OCI-LY3 (cell line): ENCODE measurements at regions not wholly inside any gene's neighbourhood (a gene's known extent, or its start where the extent isn't known, plus 50 kb on each side); places are given as distances from the start of the nearest gene placed in this dataset.

Experiments
- H2AFZ ChIP-seq: fragments of 200-600, 300-600 bp; shearing (Covaris generic); 2 replicates; pipeline ENCODE4 v1.6.0; 2014; ENCODE audit warnings: antibody characterized with exemption, low read depth, low read length
- H3K27ac ChIP-seq: fragments of 200-600, 300-600 bp; sonication (generic); 2 replicates; pipeline ENCODE4 v1.5.1; 2014; ENCODE audit warnings: mild to moderate bottlenecking, low read length, moderate library complexity, mixed read lengths
- H3K27me3 ChIP-seq: fragments of 200-600, 300-600 bp; sonication (generic); 2 replicates; pipeline ENCODE4 v1.6.1; 2014; ENCODE audit warnings: low read depth, low read length, mixed read lengths
- H3K36me3 ChIP-seq: fragments of 200-600, 300-600 bp; sonication (generic); replicated peaks from 2 replicates; pipeline ENCODE3; 2014; ENCODE audit warnings: low read depth, low read length, mixed read lengths
- H3K4me1 ChIP-seq: fragments of 300-600, 200-600 bp; sonication (generic); 2 replicates; pipeline ENCODE4 v1.6.1; 2014; ENCODE audit warnings: low read length, mixed read lengths
- H3K4me2 ChIP-seq: fragments of 200-600, 300-600 bp; sonication (generic); 2 replicates; pipeline ENCODE4 v1.6.1; 2014; ENCODE audit warnings: low read length, mixed read lengths
- H3K4me3 ChIP-seq: fragments of 300-600, 200-600 bp; sonication (generic); 2 replicates; pipeline ENCODE4 v1.5.1; 2014; ENCODE audit warnings: antibody characterized with exemption, mild to moderate bottlenecking, low read length, moderate library complexity
- H3K79me2 ChIP-seq: fragments of 300-600, 200-600 bp; shearing (Covaris generic); 2 replicates; pipeline ENCODE4 v1.6.1; 2014; ENCODE audit warnings: mild to moderate bottlenecking, low read length, mixed read lengths
- H3K9ac ChIP-seq: fragments of 300-600, 200-600 bp; shearing (Covaris generic); 2 replicates; pipeline ENCODE4 v1.6.0; 2014; ENCODE audit warnings: mild to moderate bottlenecking, low read length, moderate library complexity
- H3K9me3 ChIP-seq: fragments of 200-600, 300-600 bp; shearing (Covaris generic); 2 replicates; pipeline ENCODE4 v1.6.1; 2014; ENCODE audit warnings: low read length, mixed read lengths; ENCODE audit not compliant: insufficient read depth
- H4K20me1 ChIP-seq: fragments of 200-600, 300-600 bp; sonication (generic); 2 replicates; pipeline ENCODE4 v1.6.1; 2016; ENCODE audit warnings: low read length, mixed read lengths; ENCODE audit not compliant: insufficient read depth
- CTCF ChIP-seq: fragments of 200-600, 300-600 bp; sonication (generic); IDR thresholded peaks from 2 replicates; pipeline ENCODE4 v1.5.1; 2014; ENCODE audit warnings: antibody characterized with exemption, low read length, low read depth
- EZH2phosphoT487 ChIP-seq: fragments of 200-600 bp; shearing (Covaris generic); IDR thresholded peaks from 2 replicates; pipeline ENCODE4 v1.6.1; 2018; ENCODE audit warnings: antibody characterized with exemption, mixed run types, low read depth

- Histone ChIP-seq H3K27me3 (no peaks in the 10 kb centered on the region), H3K4me3 (no peak overlapping the region), H3K4me1 (peaks cover 10% of the 10 kb centered on the region), H2AFZ (no peak overlapping the region), H3K4me2 (peak overlapping the region; percentile 24), H3K27ac (no peak overlapping the region), H3K36me3 (no peaks in the 10 kb centered on the region), H3K9me3 (no peaks in the 10 kb centered on the region), H3K79me2 (no peaks in the 10 kb centered on the region), H3K9ac (no peak overlapping the region), H4K20me1 (no peaks in the 10 kb centered on the region)
- TF ChIP-seq EZH2phosphoT487 = no peak
- TF ChIP-seq CTCF = no peak
These were observed 754.3 kb upstream of the GRAMD2B start for GRCh38 chr5:125668884-125669283.

GRCh38 chr5:125673359-125673950 lies 749.8 kb upstream of the GRAMD2B start:
- Histone ChIP-seq H3K27ac (no peak overlapping the region), H3K4me2 (no peak overlapping the region), H3K4me1 (peaks cover 9% of the 10 kb centered on the region), H3K4me3 (no peak overlapping the region), H3K79me2 (no peaks in the 10 kb centered on the region), H3K27me3 (no peaks in the 10 kb centered on the region), H3K9ac (no peak overlapping the region), H3K36me3 (no peaks in the 10 kb centered on the region), H2AFZ (no peak overlapping the region), H4K20me1 (no peaks in the 10 kb centered on the region), H3K9me3 (no peaks in the 10 kb centered on the region)
- no peak for TF ChIP-seq EZH2phosphoT487
- TF ChIP-seq CTCF = no peak

- no peak overlapping the region for H3K4me3 ChIP-seq
- no peaks in the 10 kb centered on the region for H3K9me3 ChIP-seq
- no peaks in the 10 kb centered on the region for H4K20me1 ChIP-seq
- TF ChIP-seq CTCF (no peak), EZH2phosphoT487 (no peak)
- H3K36me3 ChIP-seq = no peaks in the 10 kb centered on the region
- H3K4me2 ChIP-seq = no peak overlapping the region
- H3K27me3 ChIP-seq = no peaks in the 10 kb centered on the region
- H3K79me2 ChIP-seq = no peaks in the 10 kb centered on the region
- H3K9ac ChIP-seq = no peak overlapping the region
- H3K4me1 ChIP-seq = peaks cover 8% of the 10 kb centered on the region; the same call in 1 of the 2 replicates
- H3K27ac ChIP-seq = no peak overlapping the region
- H2AFZ ChIP-seq = no peak overlapping the region
These were observed 743.7 kb upstream of the GRAMD2B start for GRCh38 chr5:125679522-125679921.

- Histone ChIP-seq H3K79me2 (no peaks in the 10 kb centered on the region), H3K4me2 (no peak overlapping the region), H4K20me1 (no peaks in the 10 kb centered on the region), H3K36me3 (no peaks in the 10 kb centered on the region), H3K9me3 (no peaks in the 10 kb centered on the region), H3K27me3 (no peaks in the 10 kb centered on the region), H3K9ac (no peak overlapping the region), H2AFZ (no peak overlapping the region), H3K27ac (no peak overlapping the region), H3K4me3 (no peak overlapping the region), H3K4me1 (peaks cover 8% of the 10 kb centered on the region; the same call in 1 of the 2 replicates)
- TF ChIP-seq CTCF (no peak), EZH2phosphoT487 (no peak)
These were observed 739.5 kb upstream of the GRAMD2B start for GRCh38 chr5:125683669-125684068.
